GM12873 (cell line): ENCODE measurements at regions not wholly inside any gene's neighbourhood (a gene's known extent, or its start where the extent isn't known, plus 50 kb on each side); places are given as distances from the start of the nearest gene placed in this dataset.

Experiments used
- TF ChIP-seq, protein P1 (sequence below): IDR thresholded peaks from 2 replicates; pipeline ENCODE4 v1.5.1; 2012; ENCODE audit warnings: low read depth, mild to moderate bottlenecking, moderate library complexity, low read length, control low read depth; ENCODE audit not compliant: insufficient read depth; ENCODE audit errors: missing control alignments

DNA sequence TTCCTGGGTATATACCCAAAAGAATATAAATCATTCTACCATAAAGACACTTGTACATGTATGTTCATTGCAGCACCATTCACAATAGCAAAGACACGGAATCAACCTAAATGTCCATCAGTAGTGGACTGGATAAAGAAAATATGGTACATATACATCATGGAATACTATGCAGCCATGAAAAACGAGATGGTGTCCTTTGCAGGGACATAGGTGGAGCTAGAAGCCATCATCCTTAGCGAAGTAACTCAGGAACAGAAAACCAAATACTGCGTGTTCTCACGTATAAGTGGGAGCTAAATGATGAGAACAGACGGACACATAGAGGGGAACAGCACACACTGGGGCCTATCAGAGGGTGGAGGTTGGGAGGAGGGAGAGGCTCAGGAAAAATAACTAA is 183.7 kb upstream of the CELF2 start:
- TF ChIP-seq, protein P1, sequence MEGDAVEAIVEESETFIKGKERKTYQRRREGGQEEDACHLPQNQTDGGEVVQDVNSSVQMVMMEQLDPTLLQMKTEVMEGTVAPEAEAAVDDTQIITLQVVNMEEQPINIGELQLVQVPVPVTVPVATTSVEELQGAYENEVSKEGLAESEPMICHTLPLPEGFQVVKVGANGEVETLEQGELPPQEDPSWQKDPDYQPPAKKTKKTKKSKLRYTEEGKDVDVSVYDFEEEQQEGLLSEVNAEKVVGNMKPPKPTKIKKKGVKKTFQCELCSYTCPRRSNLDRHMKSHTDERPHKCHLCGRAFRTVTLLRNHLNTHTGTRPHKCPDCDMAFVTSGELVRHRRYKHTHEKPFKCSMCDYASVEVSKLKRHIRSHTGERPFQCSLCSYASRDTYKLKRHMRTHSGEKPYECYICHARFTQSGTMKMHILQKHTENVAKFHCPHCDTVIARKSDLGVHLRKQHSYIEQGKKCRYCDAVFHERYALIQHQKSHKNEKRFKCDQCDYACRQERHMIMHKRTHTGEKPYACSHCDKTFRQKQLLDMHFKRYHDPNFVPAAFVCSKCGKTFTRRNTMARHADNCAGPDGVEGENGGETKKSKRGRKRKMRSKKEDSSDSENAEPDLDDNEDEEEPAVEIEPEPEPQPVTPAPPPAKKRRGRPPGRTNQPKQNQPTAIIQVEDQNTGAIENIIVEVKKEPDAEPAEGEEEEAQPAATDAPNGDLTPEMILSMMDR: no peak

DNA sequence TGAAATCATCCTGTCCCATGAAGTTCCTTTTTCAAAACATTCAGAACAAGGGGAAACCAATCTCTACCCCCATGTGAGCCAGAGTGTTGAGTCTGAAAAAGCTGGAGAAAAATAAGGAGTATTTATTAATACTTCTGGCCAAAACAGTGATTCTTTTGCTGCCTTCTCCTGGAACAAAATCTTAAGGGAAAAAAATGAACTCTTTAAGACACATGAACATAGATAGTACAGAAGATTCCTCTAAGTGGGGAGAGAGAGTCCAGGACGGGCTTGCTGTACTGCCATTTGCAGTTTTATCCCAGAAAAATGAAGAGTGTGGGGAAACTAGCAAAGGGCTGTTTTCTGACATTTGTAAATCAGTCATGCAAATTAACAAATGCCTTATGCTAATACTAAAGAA is 173.4 kb upstream of the CELF2 start:
- TF ChIP-seq, protein P1: no peak

DNA sequence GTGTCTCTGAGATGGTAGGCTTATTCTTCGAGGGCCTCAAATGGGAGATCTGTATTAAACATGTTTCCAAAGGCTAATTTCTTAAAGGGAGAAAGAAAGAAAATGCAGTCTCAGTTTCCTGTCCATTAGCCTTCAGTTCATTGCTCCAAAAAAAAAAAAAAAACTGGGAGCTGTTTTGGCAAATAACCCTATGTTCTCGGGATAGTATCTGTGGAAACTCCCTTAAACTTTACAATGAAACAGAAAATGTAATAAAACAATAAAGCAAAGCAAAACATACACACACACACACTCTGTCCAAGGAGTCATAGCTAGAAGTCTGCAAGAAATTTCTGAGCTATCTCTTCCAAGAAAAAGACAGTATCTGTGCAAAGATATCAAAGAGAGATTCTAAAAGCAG is 172.5 kb upstream of the CELF2 start:
- TF ChIP-seq, protein P1: no peak

DNA sequence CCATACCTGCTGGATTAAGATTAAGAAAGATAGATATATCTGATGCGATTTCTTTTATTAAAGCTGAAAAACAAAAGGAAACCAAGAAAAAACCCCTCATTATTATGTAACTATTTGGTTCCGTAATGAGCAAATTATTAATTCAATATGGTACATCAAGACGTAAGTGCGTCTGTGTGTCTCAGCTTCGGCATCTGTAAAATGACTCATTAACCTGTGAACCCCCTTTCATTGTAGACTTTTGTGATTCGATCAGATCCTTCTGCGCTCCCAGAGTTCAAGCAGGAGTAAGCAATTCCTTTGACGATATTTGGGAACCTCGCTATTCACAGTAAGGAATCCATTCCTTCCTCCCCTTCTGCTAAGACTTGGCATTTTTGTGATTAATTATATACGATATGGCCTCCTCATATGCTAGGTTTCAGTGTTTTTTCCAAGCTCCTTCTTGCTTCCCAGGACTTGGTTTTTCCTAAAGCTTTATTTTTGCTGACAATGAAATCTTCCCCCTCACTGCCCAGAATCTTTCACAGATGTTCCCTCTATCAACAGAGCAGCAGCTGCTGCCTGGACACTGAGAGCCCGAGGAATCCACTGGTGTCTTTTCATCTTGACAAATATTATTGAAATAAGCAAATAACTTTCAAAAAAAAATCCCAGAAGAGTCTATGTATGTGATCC is 171.7 kb upstream of the CELF2 start:
- TF ChIP-seq, protein P1: no peak

DNA sequence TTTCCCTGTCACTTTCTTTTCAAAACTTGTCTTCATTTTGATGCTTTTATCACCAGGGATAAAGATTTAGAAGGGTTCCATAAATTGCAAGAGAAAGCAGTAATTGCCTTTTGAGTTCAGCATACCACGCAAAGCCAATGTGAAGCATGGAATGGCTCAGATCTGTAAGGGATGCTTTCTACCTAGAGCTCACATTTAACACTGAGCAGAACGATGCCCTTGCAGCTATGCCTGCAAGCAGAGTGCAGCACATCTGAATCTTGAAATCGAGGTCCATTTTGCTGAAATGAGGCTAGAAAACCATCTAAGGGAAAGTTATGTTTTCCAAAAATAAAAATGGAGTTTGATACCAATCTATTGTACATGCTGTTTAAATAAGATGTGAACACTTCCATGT is 171.2 kb upstream of the CELF2 start:
- TF ChIP-seq, protein P1: no peak

DNA sequence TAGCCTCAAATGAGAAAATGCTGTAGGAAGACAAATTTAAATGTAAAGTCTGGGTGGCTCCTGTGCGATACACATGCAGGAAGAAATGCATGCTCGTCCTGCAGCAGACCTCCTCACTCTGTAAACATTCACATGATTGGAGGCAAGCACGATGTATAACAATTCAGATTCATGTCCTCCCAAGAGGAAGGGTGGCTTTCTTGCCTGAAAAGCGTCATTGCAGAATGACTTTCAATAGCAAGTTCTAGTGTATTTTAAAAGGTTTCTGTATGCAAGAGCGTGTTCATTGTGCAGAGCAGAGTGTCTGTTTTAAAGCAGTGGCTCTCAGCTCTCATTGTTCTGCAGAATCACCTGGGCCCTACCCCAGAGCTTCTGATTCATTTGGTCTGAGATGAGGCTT is 170.3 kb upstream of the CELF2 start:
- TF ChIP-seq, protein P1: no peak

DNA sequence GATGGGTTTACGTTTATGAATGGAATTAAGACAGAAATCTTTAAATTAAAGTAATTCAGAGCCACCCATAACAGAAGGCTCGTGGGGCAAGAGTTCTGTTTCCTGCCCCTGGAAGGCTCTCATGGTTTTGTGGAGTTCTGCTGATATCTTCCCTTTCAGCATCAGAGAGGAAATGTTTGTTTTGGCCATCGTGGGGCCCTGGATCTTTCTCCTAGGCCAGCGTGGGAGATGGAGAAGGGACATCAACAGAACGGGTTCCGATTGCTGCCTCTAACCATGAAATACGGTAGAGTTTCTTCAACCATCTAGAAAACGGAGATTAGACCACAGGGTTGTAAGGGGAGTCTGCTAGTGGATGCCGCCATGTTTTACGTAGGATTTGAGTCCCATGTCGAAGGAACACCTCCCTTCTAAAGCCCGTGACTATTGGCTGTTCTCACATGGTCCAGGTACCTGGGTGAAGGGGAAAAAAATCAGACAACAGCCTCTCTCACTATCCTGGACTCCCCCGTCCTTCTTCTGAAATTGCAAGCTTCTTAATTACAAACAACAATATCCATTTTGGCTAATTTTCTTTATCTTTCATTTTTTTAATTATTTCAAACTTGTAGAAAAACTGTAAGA is 169.1 kb upstream of the CELF2 start:
- TF ChIP-seq, protein P1: no peak
